Prostate gland (tissue), 2 donors: ENCODE measurements at regions not wholly inside any gene's neighbourhood (a gene's known extent, or its start where the extent isn't known, plus 50 kb on each side); places are given as distances from the start of the nearest gene placed in this dataset.

Source experiments
- POLR2A ChIP-seq: fragments of 450-650 bp; IDR thresholded peaks from one replicate; pipeline ENCODE4 v1.6.1; 2016; ENCODE audit warnings: antibody characterized with exemption, mild to moderate bottlenecking
- POLR2AphosphoS5 ChIP-seq: sonication (generic); formaldehyde crosslinking; IDR thresholded peaks from one replicate; pipeline ENCODE4 v1.6.1; 2017; ENCODE audit warnings: antibody characterized with exemption
- TF ChIP-seq, protein P1 (sequence below), 4 experiments: fragments of 200-600 bp in 2 of 4; fragments of 450-650 bp in 2 of 4; sonication (generic) in 2 of 4; IDR thresholded peaks; 1 replicate in 3 of 4; 2 replicates in 1 of 4; pipeline ENCODE4 v1.5.1; 2016 to 2019; ENCODE audit warnings: antibody characterized with exemption in 4 of 4, mild to moderate bottlenecking in 2 of 4, moderate library complexity in 2 of 4

DNA sequence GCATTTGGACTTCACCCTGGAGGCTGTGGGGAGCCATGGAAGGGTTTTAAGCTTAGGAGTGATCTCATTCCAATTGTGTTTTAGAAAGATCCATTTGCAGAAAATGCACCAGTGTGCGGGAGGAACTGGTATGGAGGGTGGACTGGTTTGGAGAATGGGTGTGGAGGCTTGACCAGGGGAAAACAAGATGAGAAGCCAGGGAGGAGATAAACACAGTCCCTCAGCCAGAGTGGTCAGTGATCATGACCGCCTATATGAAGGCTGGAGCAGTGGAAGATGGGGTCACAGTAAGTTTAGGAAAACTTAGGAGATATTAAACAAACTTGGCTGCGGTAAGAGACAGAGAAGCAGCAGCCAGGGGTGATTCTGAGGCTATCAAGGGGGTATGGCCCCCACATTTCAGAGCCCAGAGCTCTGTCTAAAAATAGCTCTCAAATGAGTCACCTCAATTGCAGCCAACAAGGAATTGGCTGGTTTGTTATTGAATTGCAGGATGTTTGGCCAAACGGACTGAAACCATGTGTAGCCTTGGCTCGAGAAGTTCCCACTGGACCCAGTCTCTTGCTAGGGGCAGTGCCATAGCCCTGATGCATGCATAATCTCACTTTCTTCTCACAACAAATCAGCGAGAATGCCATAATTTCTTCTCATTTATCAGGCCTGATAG lies 159.9 kb upstream of the TOP1 start:
- TF ChIP-seq, protein P1, sequence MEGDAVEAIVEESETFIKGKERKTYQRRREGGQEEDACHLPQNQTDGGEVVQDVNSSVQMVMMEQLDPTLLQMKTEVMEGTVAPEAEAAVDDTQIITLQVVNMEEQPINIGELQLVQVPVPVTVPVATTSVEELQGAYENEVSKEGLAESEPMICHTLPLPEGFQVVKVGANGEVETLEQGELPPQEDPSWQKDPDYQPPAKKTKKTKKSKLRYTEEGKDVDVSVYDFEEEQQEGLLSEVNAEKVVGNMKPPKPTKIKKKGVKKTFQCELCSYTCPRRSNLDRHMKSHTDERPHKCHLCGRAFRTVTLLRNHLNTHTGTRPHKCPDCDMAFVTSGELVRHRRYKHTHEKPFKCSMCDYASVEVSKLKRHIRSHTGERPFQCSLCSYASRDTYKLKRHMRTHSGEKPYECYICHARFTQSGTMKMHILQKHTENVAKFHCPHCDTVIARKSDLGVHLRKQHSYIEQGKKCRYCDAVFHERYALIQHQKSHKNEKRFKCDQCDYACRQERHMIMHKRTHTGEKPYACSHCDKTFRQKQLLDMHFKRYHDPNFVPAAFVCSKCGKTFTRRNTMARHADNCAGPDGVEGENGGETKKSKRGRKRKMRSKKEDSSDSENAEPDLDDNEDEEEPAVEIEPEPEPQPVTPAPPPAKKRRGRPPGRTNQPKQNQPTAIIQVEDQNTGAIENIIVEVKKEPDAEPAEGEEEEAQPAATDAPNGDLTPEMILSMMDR (IDR thresholded peaks at IDR 0.05), result no peak
- TF ChIP-seq POLR2A (no peak), POLR2AphosphoS5 (no peak)
